Limb (tissue), 2 donors: ENCODE measurements at regions not wholly inside any gene's neighbourhood (a gene's known extent, or its start where the extent isn't known, plus 50 kb on each side); places are given as distances from the start of the nearest gene placed in this dataset.
"Not testable (repeated sequence)": the region's sequence is repeated elsewhere in the genome, so short reads cannot be mapped to it uniquely, and the experiment has no call there.

Source experiments
- DNase-seq, 2 donors: peaks; one replicate each; pipeline ENCODE4 v3.0.0-alpha.2; 2016; ENCODE audit errors: extremely low spot score in 2 of 2

DNA sequence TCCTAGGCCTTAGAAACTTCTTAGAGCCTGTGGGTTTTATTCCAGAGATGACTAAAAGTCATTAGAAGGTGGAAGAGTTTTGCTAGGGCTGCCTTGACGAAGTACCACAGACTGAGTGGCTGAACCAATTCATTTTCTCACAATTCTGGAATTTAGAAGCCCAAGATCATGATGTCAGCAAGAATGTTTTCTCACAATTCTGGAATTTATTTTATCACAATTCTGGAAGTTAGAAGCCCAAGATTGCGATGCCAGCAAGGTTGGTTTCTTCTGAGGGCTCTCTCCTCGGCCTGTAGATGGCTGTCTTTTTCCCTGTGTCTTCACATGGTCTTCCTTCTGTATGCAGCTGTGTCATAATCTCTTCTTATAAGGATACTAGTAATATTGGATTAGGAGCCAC lies 672.9 kb upstream of the MARCKS start:
- no peak for DNase-seq

DNA sequence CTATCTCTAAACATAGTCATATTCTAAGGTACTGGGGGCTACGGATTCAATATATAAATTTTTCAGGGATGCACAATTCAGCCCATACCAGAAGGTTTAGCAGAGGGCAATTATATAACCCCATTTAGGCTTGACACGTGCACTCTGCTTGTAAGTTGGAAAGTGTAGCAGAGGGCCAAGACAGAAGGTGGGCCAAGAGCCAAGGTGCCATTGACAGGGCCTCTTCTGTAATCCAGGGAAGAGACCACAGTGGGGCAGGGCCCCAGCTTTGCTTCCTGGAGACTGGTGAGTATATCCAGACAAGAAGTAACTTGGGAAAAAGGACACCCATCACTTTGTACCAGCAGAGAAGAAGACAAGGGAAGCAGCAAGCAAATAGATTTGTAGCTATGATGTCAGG lies 672.4 kb upstream of the MARCKS start:
- DNase-seq = no peak

DNA sequence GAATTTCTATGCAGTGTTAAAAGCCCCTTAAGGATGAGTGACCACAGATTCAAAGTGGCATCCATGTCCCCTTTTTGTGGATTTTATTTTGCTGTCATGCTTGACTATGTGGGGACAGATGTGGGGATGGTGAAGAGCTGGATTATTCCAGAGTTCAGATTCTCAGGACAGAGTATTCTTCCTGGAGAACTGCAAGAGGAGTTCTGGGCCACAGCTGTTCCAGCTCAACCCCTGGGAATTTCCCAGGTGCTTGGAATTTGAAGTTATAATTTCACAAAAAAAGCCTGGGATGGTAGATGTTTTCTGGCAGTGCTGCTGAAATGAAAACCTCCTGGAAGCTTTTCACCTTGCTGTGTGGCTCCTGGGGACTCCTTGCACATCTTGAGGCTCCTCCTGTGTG lies 671.8 kb upstream of the MARCKS start:
- DNase-seq = peak in 1 of 2 donors; percentile 22

DNA sequence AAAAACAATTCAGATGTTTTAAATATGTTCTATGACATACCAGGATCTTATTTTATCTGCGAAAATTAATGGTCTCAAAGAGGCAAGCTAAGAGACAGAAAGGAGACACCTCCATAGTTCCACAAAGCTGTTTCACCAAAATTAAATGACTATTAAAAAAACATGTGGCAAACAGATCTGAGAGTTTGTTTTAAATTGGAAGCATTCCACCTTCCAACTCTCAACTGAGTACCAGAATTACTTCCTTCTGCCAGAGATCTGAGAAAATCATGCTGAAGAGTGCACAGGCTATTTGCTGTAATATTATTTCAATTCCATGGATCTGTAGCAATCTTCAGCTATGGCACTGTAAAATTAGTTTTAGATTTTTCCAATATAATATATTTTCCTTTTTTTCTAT lies 669.5 kb upstream of the MARCKS start:
- peak in 1 of 2 donors; percentile 35 for DNase-seq

DNA sequence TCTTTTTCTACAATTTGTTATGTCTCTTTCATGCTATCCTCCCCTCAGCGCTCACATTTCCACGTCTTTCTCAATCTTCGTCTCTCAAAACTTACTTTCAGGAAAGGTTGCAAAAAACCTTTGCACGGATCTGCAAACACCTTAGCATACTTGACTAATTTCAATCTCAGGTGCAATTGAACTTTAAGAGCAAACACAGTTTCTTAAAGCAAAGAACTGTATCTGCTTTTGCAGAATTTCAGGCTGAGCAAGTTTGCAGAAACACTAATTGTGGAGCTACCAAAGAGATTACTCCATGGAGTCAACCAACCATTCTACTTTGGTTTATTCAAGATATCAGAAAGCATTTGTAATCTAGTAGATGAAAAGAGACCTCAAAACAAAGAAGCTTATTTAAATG lies 668.2 kb upstream of the MARCKS start:
- no peak for DNase-seq

DNA sequence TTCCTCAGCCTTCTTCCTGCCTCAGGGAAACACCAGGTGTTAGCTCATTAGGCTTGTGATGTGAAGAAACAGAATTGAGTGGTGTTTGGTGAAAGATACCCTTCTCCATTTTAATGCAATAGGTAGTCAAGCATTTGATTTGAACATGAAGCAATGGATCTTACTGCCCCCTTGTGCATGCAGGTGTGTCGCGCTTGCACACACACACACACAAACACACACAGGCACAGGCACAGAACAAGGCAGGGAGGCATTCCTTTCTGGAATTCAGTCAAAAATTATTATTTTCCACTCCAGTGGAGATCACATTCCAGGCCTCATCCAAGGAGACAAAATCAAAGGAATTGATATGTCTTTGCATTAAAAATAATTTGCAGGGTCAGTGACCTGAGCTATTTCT lies 667.0 kb upstream of the MARCKS start:
- DNase-seq = no peak

DNA sequence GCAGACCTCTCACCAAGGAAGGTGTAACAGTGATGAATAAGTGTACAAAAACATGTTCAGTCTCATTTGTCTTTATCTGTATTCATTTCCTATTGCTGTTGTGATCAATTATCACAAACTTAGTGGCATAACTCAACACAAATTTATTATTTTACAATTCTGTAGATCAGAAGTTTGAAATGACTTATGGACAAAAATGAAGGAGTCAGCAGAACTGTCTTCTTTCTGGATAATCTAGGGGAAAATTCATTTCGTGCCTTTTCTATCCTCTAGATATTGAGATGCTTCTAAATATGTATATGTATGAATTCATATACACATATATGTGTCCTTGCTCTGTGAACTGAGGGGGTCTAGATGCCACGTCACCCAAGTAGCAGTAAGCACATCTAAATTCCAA lies 663.1 kb upstream of the MARCKS start:
- no peak for DNase-seq

DNA sequence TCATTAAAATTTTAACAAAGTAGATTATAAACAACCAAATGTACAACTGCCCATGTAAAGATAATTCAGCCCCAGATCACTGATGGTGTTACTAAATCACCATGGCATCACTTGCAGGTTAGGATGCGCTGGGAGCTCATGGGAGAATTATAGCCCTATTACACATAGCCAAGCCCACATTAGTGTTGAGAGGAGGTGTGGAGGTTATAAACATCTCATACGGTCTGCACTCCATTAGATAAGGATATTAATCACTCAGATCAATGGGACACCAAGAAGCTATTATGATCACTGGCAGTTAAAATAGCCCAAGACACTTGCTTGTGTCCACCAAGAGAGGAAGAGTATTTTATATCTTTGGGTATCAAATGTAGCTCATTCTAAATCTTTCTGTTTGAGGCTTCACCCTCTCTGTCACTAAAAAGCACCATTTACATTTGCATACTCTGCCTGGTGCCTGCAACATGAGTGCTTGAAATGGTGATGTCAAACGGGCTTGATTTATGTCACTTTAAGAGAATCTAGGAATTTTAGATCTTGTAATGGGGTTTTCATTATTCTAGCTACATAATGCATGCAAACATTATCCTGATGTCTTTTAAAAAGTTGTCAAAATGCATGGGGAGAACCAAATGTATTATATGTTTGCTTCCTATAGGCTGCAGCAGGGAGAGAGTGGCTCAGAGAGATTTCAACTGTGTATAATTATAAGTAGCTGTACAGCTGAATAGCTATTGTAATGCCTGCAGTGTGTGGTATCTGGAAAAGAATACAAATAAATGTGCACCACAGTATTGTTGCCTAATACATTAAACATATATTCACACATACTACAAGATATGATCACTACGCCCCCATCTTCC lies 654.1 kb upstream of the MARCKS start:
- no peak for DNase-seq

DNA sequence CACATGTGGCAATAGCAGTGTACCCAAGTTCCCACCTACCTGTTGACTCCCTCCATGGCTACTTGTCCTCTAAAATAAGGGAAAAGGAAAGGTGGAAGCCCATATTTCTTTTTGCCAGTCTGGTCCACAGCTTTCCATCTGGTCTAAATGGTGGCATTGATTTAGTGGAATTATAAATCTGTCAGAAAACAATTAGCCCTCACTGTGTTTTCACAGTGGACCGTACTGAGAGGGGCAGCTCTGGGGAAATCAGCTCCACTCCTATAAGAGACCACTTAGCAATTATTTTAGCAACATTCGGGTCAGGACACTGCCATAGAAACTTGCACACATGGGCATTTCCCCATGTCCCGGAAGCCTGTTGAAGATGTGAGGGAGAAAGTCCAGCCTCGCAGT lies 653.4 kb upstream of the MARCKS start:
- DNase-seq = no peak

DNA sequence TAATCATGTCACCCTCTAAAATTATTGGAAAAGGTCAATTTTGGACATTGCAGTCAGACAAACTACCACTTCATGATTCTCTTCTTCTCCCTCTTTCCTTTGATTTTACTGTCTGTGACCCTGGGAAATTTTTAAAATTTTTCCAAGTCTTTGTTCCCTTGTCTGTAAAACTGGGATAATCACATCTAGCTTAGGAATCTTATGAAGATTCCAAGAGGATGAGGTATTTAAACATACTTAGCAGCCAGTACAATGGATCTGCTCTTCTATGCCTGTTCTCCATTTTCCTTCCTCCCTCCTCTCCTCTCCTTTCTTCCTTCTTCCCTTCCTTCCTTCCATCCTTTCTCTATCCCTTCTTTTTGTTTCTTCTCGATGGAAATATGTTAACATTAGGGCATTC lies 651.6 kb upstream of the MARCKS start:
- DNase-seq = no peak

DNA sequence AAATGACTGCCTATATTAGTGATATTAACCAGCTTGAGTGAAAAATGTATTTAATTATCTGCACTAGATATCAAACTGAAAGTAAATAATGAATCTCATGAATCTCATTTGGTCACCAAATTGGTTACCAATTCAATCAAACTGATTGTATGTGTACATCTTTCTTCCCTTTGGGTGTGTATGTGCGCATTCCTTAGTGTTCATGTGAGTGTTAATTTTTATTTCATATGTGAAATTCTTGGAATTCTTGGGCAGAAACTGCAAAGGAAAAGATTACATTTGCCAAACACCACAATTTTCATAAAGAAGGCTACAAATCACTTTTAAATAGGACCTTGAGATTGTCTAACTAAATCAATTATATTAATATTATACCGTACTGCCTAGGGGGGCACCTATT lies 648.4 kb upstream of the MARCKS start:
- DNase-seq = no peak

DNA sequence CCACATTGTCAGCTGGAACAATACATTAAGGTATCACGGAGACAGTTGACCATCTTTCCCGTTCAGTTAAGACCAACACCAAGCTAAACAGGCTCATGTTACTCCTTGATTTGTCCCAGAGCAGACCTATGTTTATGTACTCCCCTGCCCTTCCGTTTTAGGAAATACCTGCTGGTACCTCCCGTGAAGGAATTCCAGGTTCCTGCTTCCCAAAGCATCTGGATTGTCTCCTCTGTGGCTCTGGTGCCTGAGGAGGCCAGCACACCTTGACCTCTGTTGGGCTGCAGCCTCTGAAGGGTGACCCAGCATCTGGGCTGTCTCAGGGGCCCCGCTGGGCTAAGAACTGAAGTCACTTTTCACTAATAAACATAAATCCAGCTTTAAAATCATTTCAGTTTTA lies 647.8 kb upstream of the MARCKS start:
- no peak for DNase-seq

DNA sequence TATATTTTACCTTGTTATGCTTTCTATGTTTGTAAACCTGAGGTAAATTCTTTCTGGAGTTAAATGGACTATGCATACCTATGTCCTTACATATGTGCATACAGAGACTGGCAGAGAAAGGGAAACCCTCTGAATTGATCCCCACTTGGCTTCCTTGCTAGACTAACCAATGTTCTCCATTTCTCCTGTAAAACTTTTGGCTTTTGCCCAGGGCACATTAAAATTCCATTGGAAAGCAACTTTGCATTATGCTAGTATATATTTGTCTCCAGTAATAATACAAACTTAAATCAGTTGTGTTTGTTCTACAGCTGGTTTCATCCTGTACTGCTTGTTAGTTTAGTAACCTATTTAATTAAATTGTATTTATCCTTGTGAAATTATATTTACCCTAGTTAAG lies 646.0 kb upstream of the MARCKS start:
- no peak for DNase-seq

DNA sequence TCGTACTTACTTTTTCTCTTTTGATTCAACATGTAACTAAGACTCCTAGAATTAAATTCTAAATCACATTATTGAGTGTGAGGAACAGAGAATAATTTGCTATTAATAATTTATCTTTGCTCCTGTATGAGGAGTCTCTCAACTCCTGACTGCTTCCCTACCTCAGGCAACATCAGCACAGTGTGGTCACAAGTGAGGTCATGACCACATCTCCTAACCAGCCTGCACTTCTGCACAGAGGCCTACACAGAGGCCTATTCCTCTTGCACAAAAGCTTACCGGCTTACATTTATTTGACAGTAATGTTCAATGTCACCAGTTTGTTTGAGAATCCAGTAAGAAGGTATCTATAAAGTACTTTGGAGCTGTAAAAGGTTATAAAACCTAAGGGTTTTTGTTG lies 637.4 kb upstream of the MARCKS start:
- DNase-seq = no peak

DNA sequence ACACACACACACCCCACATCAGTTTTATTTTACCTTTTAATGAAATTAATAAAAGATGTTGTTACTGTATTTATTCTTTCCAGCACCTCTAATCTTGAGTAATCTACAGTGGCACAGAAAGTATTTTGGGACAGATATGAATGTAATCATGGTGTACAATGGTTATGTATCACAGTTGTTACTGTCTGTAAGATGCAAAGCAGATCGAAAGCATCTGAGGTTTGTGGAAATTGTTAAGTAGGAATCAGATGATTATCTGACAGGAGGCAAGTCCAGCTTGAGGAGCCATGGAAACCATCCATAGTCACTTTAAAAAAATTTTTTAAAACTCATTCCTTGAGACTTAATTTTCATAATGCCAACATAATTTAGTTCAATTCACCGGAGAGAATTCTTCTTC lies 636.3 kb upstream of the MARCKS start:
- DNase-seq = no peak

DNA sequence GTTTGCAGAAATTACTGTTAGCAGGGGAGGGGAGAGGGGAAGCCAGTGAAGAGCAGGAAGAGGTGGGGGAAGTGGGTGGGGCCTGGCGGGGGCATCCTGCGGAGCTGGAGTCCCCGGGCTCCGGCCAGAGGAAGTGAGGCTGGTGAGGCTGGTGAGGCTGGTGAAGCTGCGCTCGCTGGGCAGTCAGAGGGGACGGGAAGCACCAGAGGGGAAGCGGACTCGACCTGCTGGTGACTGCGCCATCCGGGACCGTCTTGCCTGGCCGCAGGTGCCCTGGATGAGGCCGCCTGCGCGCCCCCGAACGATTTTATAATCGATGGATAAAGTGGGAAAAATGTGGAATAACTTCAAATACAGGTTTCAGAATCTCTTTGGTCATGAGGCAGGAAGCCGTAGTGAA lies 635.3 kb upstream of the MARCKS start:
- no peak for DNase-seq

DNA sequence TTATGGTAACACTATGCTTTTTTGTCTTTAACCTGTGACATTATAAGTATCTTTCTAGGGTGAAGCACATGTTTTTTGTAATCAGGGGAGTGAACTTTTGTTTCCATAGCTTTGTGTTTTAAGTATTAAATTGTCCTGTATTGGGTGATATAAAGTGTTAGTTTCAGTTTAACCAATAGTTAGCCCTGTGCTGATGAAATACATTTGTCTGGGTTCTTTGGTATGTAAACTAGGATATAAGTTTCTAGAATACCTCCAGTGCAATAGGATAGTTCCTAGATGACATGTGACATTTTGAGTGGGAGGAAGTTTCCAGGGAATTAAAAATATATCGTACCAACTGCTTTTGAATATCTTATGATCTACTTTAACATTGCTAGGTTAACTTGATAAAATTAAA lies 611.0 kb upstream of the MARCKS start:
- no peak for DNase-seq

DNA sequence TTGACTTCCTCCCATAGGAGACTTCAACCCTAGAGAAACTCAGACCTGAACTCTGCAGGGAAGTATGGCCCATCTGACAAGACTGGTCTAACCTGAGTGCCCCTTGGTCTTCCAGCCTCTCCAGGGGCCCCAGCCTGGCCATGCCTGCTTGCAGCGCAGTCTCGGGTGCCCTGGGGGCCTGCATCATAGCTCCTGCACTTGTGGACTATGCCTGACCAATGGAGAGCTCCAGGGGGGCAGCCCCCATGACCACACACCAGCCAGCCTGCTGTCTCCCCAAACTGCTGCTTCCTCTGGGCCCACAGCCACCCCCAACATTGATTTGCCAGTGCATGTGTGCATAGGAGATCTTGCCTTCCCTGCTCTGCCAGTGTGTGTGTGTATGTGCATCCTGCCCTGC lies 608.6 kb upstream of the MARCKS start:
- no peak for DNase-seq

DNA sequence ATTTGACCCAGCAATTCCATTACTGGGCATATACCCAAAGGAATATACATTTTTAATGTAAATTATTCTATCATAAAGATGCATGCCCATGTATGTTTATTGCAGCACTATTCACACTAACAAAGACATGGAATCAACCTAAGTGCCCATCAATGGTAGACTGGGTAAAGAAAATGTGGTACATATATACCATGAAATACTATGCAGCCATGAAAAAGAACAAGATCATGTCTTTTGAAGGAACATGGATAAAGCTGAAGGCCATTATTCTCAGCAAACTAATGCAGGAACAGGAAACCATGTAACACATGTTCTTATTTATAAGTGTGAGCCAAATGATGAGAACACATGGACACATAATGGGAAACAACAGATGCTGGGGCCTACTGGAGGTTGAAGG lies 603.0 kb upstream of the MARCKS start:
- not testable (repeated sequence) for DNase-seq

DNA sequence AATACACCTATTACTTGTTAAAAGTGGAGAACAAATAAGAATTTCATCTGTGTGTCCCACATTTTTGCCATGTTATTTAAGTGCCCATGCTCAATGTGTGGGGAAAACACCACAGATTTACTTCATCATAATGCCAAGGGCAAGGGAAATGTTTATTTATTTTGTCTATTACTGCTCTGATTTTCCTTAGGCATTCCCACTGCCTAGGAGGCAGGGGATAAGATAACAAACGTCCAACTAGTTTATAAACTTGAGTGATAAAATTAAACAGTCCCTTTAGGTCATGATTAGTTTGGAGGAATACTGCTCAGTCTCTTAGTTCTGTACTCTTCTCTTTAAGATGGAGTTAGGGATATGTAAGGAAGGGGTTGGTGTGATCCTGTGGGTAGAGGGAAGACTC lies 598.4 kb upstream of the MARCKS start:
- DNase-seq = no peak

DNA sequence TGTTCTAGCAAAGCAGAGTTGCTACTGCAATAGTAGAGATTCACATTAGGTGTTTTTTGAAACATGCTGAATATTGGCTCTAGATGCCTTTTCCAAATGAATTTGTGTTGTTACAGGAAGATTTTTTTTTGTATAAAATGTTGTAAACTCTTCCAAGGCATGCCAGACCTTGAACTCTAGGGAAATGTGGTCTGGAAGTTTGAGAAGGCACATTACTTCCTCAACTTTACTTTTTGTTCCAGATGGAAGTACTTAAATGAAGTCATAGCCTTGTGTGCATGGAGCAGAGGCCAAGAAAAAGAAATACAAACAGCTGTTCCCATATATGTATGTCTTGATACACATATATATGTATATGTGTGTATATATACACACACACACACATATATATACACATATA lies 585.7 kb upstream of the MARCKS start:
- peak in 1 of 2 donors; percentile 89 for DNase-seq

DNA sequence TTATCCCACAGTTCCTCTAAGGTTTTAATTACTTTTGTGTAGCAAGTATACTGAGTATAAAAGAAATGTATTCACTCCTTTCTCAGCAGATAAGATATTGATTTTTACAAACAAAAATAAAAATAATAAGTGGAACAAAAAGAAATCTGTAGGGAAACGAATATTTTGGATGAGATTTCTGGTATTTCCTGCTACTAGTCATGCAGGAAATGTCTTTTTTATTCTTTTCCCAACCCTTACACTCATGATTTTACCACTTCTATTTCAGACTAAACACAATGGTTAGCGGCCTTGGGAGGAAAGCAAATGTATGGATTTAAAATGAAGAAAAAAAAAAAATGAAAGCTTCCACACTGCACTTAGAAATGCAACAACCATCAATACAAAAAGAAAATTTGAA lies 580.5 kb upstream of the MARCKS start:
- DNase-seq = no peak

DNA sequence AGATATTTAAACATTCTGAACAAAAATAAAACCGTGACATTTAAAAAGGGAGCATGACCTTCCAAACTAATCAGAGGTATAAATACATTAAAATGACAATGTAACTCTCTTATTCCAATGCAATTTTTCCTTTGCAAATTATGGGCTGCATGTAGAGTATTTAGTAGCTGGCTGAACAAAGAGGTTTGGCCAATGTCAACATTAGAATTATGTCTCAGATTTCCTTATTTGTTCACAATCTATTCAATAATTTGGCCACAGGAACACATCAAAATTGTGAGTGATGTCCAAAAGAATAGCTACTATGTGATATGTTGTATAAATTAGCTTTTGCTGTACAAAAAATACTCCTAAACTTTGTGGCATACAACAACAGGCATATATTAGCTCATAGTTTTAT lies 580.0 kb upstream of the MARCKS start:
- no peak for DNase-seq

DNA sequence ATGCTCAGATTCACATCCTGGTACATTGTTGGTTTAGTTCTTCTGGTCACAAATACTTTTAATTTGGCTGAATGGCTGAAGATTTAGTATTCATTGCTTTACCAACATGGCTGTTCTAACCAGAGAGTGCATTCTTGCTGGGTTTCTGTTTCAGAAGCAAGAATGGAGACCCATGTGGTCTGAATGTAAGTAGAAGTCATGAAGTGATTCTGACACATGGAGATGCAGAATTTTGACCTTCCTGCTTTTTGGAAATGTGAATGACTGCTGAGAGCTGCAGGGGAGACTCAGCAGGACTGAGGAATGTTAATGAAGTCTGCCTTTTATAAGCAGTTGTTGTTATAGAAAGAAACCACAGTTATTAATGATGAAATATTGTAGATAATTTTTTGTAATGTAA lies 576.1 kb upstream of the MARCKS start:
- DNase-seq = no peak
